ENCODE measurements at regions not wholly inside any gene's neighbourhood (a gene's known extent, or its start where the extent isn't known, plus 50 kb on each side); places are given as distances from the start of the nearest gene placed in this dataset.

GRCh38 chr4:8710416-8710815 is 117.9 kb downstream of the CPZ start:
- TF ChIP-seq, protein P1, sequence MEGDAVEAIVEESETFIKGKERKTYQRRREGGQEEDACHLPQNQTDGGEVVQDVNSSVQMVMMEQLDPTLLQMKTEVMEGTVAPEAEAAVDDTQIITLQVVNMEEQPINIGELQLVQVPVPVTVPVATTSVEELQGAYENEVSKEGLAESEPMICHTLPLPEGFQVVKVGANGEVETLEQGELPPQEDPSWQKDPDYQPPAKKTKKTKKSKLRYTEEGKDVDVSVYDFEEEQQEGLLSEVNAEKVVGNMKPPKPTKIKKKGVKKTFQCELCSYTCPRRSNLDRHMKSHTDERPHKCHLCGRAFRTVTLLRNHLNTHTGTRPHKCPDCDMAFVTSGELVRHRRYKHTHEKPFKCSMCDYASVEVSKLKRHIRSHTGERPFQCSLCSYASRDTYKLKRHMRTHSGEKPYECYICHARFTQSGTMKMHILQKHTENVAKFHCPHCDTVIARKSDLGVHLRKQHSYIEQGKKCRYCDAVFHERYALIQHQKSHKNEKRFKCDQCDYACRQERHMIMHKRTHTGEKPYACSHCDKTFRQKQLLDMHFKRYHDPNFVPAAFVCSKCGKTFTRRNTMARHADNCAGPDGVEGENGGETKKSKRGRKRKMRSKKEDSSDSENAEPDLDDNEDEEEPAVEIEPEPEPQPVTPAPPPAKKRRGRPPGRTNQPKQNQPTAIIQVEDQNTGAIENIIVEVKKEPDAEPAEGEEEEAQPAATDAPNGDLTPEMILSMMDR (IDR thresholded peaks at IDR 0.05): no peak

GRCh38 chr4:8709729-8710360 is 117.3 kb downstream of the CPZ start:
- TF ChIP-seq, protein P1 (IDR thresholded peaks at IDR 0.05): no peak

- TF ChIP-seq, protein P1 (IDR thresholded peaks at IDR 0.05): no peak
Measured at GRCh38 chr4:8709050-8709728, 116.6 kb downstream of the CPZ start.

- TF ChIP-seq, protein P1 (IDR thresholded peaks at IDR 0.05): no peak
Measured at GRCh38 chr4:8708401-8709021, 115.9 kb downstream of the CPZ start.

DNA sequence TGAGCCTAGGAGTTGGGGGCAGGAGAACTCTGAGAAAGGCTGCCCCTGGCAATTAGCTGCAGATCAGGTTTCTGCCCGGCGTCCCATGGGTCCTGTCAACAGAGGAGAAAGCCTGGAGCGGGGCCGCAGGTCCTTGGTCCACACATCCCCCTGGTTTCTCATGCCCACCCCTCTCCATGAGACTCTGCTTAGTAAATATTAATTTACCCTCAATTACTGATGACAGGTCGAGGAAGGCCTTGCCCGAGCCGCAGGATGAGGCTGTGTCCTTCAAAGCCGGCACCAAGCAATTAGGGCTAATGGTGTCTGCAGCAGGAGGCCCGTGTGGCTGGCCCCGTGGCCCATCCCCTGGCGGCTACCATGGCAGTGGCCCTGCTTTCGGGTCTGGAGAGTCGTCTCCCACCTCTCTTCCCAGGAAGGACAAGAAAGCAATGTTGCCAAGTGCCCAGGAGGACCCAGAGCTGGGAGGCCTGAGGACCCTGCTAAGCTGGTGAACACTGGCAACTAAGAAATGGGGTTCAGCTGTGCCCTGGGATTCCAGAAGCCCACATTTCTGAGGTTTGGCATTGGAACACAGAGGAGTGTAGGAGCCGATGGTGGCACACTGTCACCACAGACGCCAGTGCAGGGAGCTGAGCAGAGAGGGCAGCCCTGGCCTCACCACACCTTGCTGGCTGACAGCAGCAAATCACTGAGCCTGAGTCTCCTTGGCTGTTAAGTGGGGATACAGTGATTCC is 114.6 kb downstream of the CPZ start:
- TF ChIP-seq, protein P1 (IDR thresholded peaks at IDR 0.05): no peak

GRCh38 chr4:8706216-8707044 is 113.9 kb downstream of the CPZ start:
- TF ChIP-seq, protein P1 (IDR thresholded peaks at IDR 0.05): no peak

Data from LNCAP (cell line).